H9 (cell line): ENCODE measurements at regions not wholly inside any gene's neighbourhood (a gene's known extent, or its start where the extent isn't known, plus 50 kb on each side); places are given as distances from the start of the nearest gene placed in this dataset.

Source experiments
- DNase-seq: peaks from one replicate; pipeline ENCODE4 v3.0.0-alpha.2; 2017
- H2AFZ ChIP-seq: one replicate; pipeline ENCODE4 v1.6.1; 2013; ENCODE audit warnings: mild to moderate bottlenecking, low read length, control low read depth, moderate library complexity
- H2AK5ac ChIP-seq: 2 replicates; pipeline ENCODE4 v1.6.1; 2013; ENCODE audit warnings: low read length, control low read depth, mixed read lengths; ENCODE audit not compliant: insufficient read length
- H2BK120ac ChIP-seq: one replicate; pipeline ENCODE4 v1.6.1; 2013; ENCODE audit warnings: low read depth, mild to moderate bottlenecking, low read length, control low read depth, inconsistent platforms; ENCODE audit not compliant: poor library complexity, severe bottlenecking
- H2BK12ac ChIP-seq: 2 replicates; pipeline ENCODE4 v1.6.1; 2013; ENCODE audit warnings: low read length, control low read depth, mixed read lengths, low read depth; ENCODE audit not compliant: insufficient read length
- H2BK15ac ChIP-seq: 2 replicates; pipeline ENCODE4 v1.6.1; 2013; ENCODE audit warnings: low read depth, low read length, control low read depth
- H2BK20ac ChIP-seq: one replicate; pipeline ENCODE4 v1.6.1; 2013; ENCODE audit warnings: low read depth, mild to moderate bottlenecking, low read length, control low read depth, inconsistent platforms; ENCODE audit not compliant: poor library complexity, severe bottlenecking
- H2BK5ac ChIP-seq: 2 replicates; pipeline ENCODE4 v1.6.1; 2013; ENCODE audit warnings: low read length, control low read depth, mixed read lengths; ENCODE audit not compliant: insufficient read length
- H3K14ac ChIP-seq: 2 replicates; pipeline ENCODE4 v1.6.1; 2013; ENCODE audit warnings: low read length, control low read depth; ENCODE audit not compliant: insufficient read depth
- H3K18ac ChIP-seq: 2 replicates; pipeline ENCODE4 v1.6.1; 2013; ENCODE audit warnings: low read depth, mild to moderate bottlenecking, mixed read lengths, low read length, control low read depth; ENCODE audit not compliant: insufficient read length
- H3K23ac ChIP-seq: 2 replicates; pipeline ENCODE4 v1.6.1; 2013; ENCODE audit warnings: low read length, control low read depth, mixed read lengths, low read depth; ENCODE audit not compliant: insufficient read length
- H3K23me2 ChIP-seq: 2 replicates; pipeline ENCODE4 v1.6.1; 2013; ENCODE audit warnings: low read depth, mild to moderate bottlenecking, mixed read lengths, low read length, control low read depth; ENCODE audit not compliant: insufficient read length, poor library complexity, severe bottlenecking
- H3K27ac ChIP-seq: 2 replicates; pipeline ENCODE4 v1.5.1; 2013; ENCODE audit warnings: low read length, control low read depth, mixed read lengths, low read depth; ENCODE audit not compliant: insufficient read length
- H3K27me3 ChIP-seq: 2 replicates; pipeline ENCODE4 v1.6.1; 2013; ENCODE audit warnings: low read length, control low read depth, inconsistent platforms; ENCODE audit not compliant: insufficient read depth
- H3K4ac ChIP-seq: 2 replicates; pipeline ENCODE4 v1.6.1; 2013; ENCODE audit warnings: low read depth, mild to moderate bottlenecking, control low read depth, inconsistent platforms, low read length, moderate library complexity
- H3K4me1 ChIP-seq: 2 replicates; pipeline ENCODE4 v1.6.1; 2013; ENCODE audit warnings: low read length, control low read depth, inconsistent platforms; ENCODE audit not compliant: insufficient read depth
- H3K4me2 ChIP-seq: 2 replicates; pipeline ENCODE4 v1.6.1; 2013; ENCODE audit warnings: low read length, control low read depth, mixed read lengths; ENCODE audit not compliant: insufficient read length, insufficient read depth
- H3K56ac ChIP-seq: 2 replicates; pipeline ENCODE4 v1.6.1; 2013; ENCODE audit warnings: low read depth, mild to moderate bottlenecking, mixed read lengths, low read length, control low read depth; ENCODE audit not compliant: insufficient read length
- H3K79me1 ChIP-seq: 2 replicates; pipeline ENCODE4 v1.6.1; 2013; ENCODE audit warnings: low read depth, mild to moderate bottlenecking, moderate library complexity, low read length, control low read depth, inconsistent platforms; ENCODE audit not compliant: insufficient read depth, poor library complexity, severe bottlenecking
- H3K79me2 ChIP-seq: 2 replicates; pipeline ENCODE4 v1.6.1; 2013; ENCODE audit warnings: low read length, control low read depth, inconsistent platforms; ENCODE audit not compliant: insufficient read depth
- H3K9ac ChIP-seq: 2 replicates; pipeline ENCODE4 v1.6.1; 2013; ENCODE audit warnings: low read length, control low read depth, mixed read lengths; ENCODE audit not compliant: insufficient read length; ENCODE audit errors: extremely low read depth
- H3K9me3 ChIP-seq: one replicate; pipeline ENCODE4 v1.6.1; 2013; ENCODE audit warnings: low read depth, low read length, inconsistent platforms; ENCODE audit not compliant: control insufficient read depth
- H3T11ph ChIP-seq: one replicate; pipeline ENCODE4 v1.6.1; 2013; ENCODE audit warnings: mild to moderate bottlenecking, low read length, control low read depth, inconsistent platforms
- H4K20me1 ChIP-seq: one replicate; pipeline ENCODE4 v1.6.1; 2013; ENCODE audit not compliant: control insufficient read depth, insufficient read length, insufficient read depth
- H4K5ac ChIP-seq: 2 replicates; pipeline ENCODE4 v1.6.1; 2013; ENCODE audit warnings: low read depth, mild to moderate bottlenecking, mixed read lengths, low read length, control low read depth; ENCODE audit not compliant: insufficient read length
- H4K8ac ChIP-seq: replicated peaks from 2 replicates; pipeline ENCODE4 v1.6.1; 2013; ENCODE audit warnings: low read length, control low read depth, mixed read lengths, low read depth; ENCODE audit not compliant: insufficient read length
- H4K91ac ChIP-seq: 2 replicates; pipeline ENCODE4 v1.6.1; 2013; ENCODE audit warnings: low read depth, mild to moderate bottlenecking, moderate library complexity, mixed read lengths, low read length, control low read depth; ENCODE audit not compliant: insufficient read length
- H3K27ac Mint-ChIP-seq, 3 experiments: 2 replicates in 2 of 3; 3 replicates in 1 of 3; pipeline ENCODE4 v1.8.0; 2020 to 2021; ENCODE audit warnings: mixed read lengths in 3 of 3, mild to moderate bottlenecking in 1 of 3, moderate library complexity in 1 of 3
- H3K27me3 Mint-ChIP-seq: 2 replicates; pipeline ENCODE4 v1.8.0; 2021; ENCODE audit warnings: low read depth, mild to moderate bottlenecking, moderate library complexity, mixed read lengths
- H3K36me3 Mint-ChIP-seq, 3 experiments: 2 replicates in 2 of 3; 3 replicates in 1 of 3; pipeline ENCODE4 v1.8.0; 2020 to 2021; ENCODE audit warnings: low read depth in 3 of 3, mixed read lengths in 3 of 3; ENCODE audit not compliant: insufficient read depth in 1 of 3
- H3K4me1 Mint-ChIP-seq, 2 experiments: 2 replicates each; pipeline ENCODE4 v1.8.0; 2020; ENCODE audit warnings: mixed read lengths in 2 of 2
- H3K4me3 Mint-ChIP-seq, 2 experiments: 2 replicates in 1 of 2; 3 replicates in 1 of 2; pipeline ENCODE4 v1.8.0; 2020 to 2021; ENCODE audit warnings: mild to moderate bottlenecking in 2 of 2, mixed read lengths in 2 of 2, moderate library complexity in 1 of 2
- H3K9me3 Mint-ChIP-seq, 2 experiments: 2 replicates in 1 of 2; 3 replicates in 1 of 2; pipeline ENCODE4 v1.8.0; 2020; ENCODE audit warnings: mild to moderate bottlenecking in 2 of 2, mixed read lengths in 2 of 2, moderate library complexity in 1 of 2
- CTCF ChIP-seq: fragments of 200-600 bp; sonication (generic); conservative IDR thresholded peaks from 3 replicates; pipeline ENCODE4 v1.8.0; 2021; ENCODE audit warnings: antibody characterized with exemption, mild to moderate bottlenecking
- WGBS: extraction: QIAGEN DNeasy Blood & Tissue Kit; methylation state at CpG from one replicate; pipeline ENCODE4 v1.1.7; 2013; ENCODE audit warnings: missing lambda C conversion rate, low lambda C conversion rate, mixed read lengths; ENCODE audit not compliant: insufficient read length; ENCODE audit errors: extremely low coverage; 5-methylcytosine and 5-hydroxymethylcytosine counted together

DNA sequence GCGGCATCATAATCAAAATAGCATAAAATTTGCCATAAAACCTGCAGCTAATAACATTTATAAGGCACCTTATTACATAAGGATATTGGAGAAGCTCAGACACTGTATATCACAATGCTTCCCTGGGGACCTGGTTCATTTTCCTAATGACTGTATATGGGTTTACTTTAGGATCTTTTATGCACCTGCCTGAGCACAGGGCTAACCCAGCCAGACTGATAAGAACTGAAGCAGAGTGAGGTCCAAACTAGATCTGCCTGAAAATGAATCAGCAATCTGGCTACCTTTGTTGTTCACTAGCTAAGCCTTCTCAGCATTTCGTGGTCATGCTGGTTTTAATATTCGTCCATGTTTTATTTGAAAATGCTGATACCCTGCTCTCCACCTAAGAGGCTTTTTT is 1922.3 kb upstream of the CELF4 start:
- H3K4me1 Mint-ChIP-seq = peaks cover 9 to 13% of the 10 kb centered on the region in 2 experiments
- Histone ChIP-seq H3K4ac (no peak overlapping the region), H3K79me1 (no peaks in the 10 kb centered on the region), H3K9ac (no peak overlapping the region), H4K20me1 (no peaks in the 10 kb centered on the region), H3K18ac (no peak overlapping the region), H3K27me3 (no peaks in the 10 kb centered on the region), H4K8ac (no peak overlapping the region), H4K91ac (no peak overlapping the region), H3K23me2 (no peaks in the 10 kb centered on the region), H3K79me2 (no peaks in the 10 kb centered on the region), H3T11ph (no peak overlapping the region), H2BK120ac (no peak overlapping the region), H2AFZ (no peak overlapping the region), H3K23ac (no peak overlapping the region), H3K27ac (no peak overlapping the region), H2AK5ac (no peak overlapping the region), H3K9me3 (no peaks in the 10 kb centered on the region), H4K5ac (no peak overlapping the region), H3K4me1 (peaks cover 9% of the 10 kb centered on the region; the same call in 1 of the 2 replicates), H3K56ac (no peak overlapping the region), H2BK12ac (no peak overlapping the region), H3K14ac (no peak overlapping the region), H2BK15ac (no peak overlapping the region), H2BK20ac (no peak overlapping the region), H3K4me2 (no peak overlapping the region), H2BK5ac (no peak overlapping the region)
- H3K9me3 Mint-ChIP-seq = peaks cover 0 to 3% of the 10 kb centered on the region in 2 experiments; a peak in 2 of 5 replicates
- H3K36me3 Mint-ChIP-seq = peaks cover 0 to 3% (median 0%) of the 10 kb centered on the region in 3 experiments; a peak in 3 of 7 replicates
- no CpG with 5 or more reads among the region's 3 CpGs for WGBS
- no peak for TF ChIP-seq CTCF
- H3K4me3 Mint-ChIP-seq = no peak overlapping the region
- no peak for DNase-seq
- H3K27me3 Mint-ChIP-seq = no peaks in the 10 kb centered on the region
- peak overlapping the region in 1 of 3 experiments; percentile 76; a peak in 2 of 7 replicates for H3K27ac Mint-ChIP-seq
